ENCODE measurements at regions not wholly inside any gene's neighbourhood (a gene's known extent, or its start where the extent isn't known, plus 50 kb on each side); places are given as distances from the start of the nearest gene placed in this dataset.
"Not testable (repeated sequence)": the region's sequence is repeated elsewhere in the genome, so short reads cannot be mapped to it uniquely, and the experiment has no call there.

DNA sequence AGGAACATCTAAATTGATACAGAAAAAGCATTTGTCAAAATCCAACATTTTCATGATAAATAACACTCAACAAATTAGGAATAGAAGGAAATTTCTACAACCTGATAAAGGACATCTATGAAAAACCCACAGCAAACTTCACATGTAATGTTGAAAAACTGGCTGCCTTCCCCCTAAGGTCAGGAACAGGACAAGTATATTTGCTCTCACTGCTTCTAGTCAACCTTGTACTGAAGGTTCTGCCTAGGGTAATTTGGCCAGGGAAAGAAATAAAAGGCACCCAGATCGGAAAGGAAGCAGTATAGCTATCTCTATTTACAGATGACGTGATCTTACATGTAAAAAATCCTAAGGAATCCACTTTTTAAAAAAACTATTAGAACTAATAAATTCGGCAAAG, 97.1 kb upstream of the USP9X start:
- H3K27me3 ChIP-seq (ENCODE audit: control insufficient read depth, insufficient read depth, low read length) = no peaks in the 10 kb centered on the region
- no peak for DNase-seq (ENCODE audit: low read depth)
- no peak for TF ChIP-seq CTCF (IDR thresholded peaks at IDR 0.05; ENCODE audit: insufficient read depth, low read length, poor library complexity, severe bottlenecking)
- H3K36me3 ChIP-seq (ENCODE audit: control insufficient read depth, insufficient read depth, low read length) = no peaks in the 10 kb centered on the region
- H3K4me3 ChIP-seq (ENCODE audit: low read depth, low read length) = no peak overlapping the region

DNA sequence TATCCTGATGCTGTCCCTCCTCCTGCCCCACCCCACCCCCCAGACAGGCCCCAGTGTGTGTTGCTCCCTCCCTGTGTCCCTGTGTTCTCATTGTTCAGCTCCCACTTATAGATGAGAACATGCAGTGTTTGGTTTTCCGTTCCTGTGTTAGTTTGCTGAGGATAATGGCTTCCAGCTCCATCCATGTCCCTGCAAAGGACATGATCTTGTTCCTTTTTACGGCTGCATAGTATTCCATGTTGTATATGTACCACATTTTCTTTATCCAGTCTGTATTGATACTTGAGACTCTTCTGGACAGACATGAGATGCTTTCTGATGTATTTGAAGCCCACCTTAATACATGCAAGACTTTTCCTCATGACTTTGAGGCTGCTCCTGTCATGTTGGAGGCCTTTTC, 91.8 kb upstream of the USP9X start:
- H3K4me3 ChIP-seq (ENCODE audit: low read depth, low read length); H3K36me3 ChIP-seq (ENCODE audit: control insufficient read depth, insufficient read depth, low read length); H3K27me3 ChIP-seq (ENCODE audit: control insufficient read depth, insufficient read depth, low read length); DNase-seq (ENCODE audit: low read depth): not testable (repeated sequence)

GRCh38 chrX:40996886-40997530, 88.2 kb upstream of the USP9X start:
- Histone ChIP-seq H3K36me3 (ENCODE audit: control insufficient read depth, insufficient read depth, low read length) (no peaks in the 10 kb centered on the region), H3K27me3 (ENCODE audit: control insufficient read depth, insufficient read depth, low read length) (no peaks in the 10 kb centered on the region), H3K4me3 (ENCODE audit: low read depth, low read length) (no peak overlapping the region)
- DNase-seq (ENCODE audit: low read depth) = peak; percentile 25
- TF ChIP-seq CTCF (IDR thresholded peaks at IDR 0.05; ENCODE audit: insufficient read depth, low read length, poor library complexity, severe bottlenecking) = no peak

DNA sequence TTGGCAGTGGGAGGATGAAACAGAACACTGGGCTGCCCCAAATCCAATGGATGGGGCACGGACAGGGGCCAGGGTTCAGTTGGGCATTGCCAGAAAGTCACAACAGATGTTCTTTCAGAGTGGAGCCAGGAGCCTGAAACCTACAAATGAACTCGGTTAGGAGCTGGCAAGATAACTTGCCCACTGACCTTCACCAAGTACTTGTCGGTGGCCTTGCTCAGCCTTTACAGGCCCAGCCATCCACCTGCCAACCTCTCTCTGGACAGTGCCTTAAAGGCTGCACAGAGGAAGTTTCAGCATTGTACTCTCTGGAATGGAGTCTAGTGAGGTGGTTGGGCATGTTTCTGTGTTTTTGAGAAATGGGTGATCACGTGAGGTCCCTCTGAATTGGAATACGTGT, 87.1 kb upstream of the USP9X start:
- no peak for TF ChIP-seq CTCF (IDR thresholded peaks at IDR 0.05; ENCODE audit: insufficient read depth, low read length, poor library complexity, severe bottlenecking)
- DNase-seq (ENCODE audit: low read depth) = no peak
- Histone ChIP-seq H3K36me3 (ENCODE audit: control insufficient read depth, insufficient read depth, low read length) (no peaks in the 10 kb centered on the region), H3K27me3 (ENCODE audit: control insufficient read depth, insufficient read depth, low read length) (no peaks in the 10 kb centered on the region), H3K4me3 (ENCODE audit: low read depth, low read length) (no peak overlapping the region)

GRCh38 chrX:41001327-41001726, 83.9 kb upstream of the USP9X start:
- DNase-seq (ENCODE audit: low read depth) = no peak
- TF ChIP-seq CTCF (IDR thresholded peaks at IDR 0.05; ENCODE audit: insufficient read depth, low read length, poor library complexity, severe bottlenecking) = no peak

GRCh38 chrX:41002026-41002425, 83.2 kb upstream of the USP9X start:
- H3K4me3 ChIP-seq (ENCODE audit: low read depth, low read length) = no peak overlapping the region
- no peak for DNase-seq (ENCODE audit: low read depth)
- H3K27me3 ChIP-seq (ENCODE audit: control insufficient read depth, insufficient read depth, low read length) = no peaks in the 10 kb centered on the region
- TF ChIP-seq CTCF (IDR thresholded peaks at IDR 0.05; ENCODE audit: insufficient read depth, low read length, poor library complexity, severe bottlenecking) = no peak
- no peaks in the 10 kb centered on the region for H3K36me3 ChIP-seq (ENCODE audit: control insufficient read depth, insufficient read depth, low read length)

More at GRCh38 chrX:41001327-41001726, 83.9 kb upstream of the USP9X start:
- Histone ChIP-seq H3K36me3 (ENCODE audit: control insufficient read depth, insufficient read depth, low read length) (no peaks in the 10 kb centered on the region), H3K4me3 (ENCODE audit: low read depth, low read length) (no peak overlapping the region), H3K27me3 (ENCODE audit: control insufficient read depth, insufficient read depth, low read length) (no peaks in the 10 kb centered on the region)
